ENCODE measurements at regions not wholly inside any gene's neighbourhood (a gene's known extent, or its start where the extent isn't known, plus 50 kb on each side); places are given as distances from the start of the nearest gene placed in this dataset.

DNA sequence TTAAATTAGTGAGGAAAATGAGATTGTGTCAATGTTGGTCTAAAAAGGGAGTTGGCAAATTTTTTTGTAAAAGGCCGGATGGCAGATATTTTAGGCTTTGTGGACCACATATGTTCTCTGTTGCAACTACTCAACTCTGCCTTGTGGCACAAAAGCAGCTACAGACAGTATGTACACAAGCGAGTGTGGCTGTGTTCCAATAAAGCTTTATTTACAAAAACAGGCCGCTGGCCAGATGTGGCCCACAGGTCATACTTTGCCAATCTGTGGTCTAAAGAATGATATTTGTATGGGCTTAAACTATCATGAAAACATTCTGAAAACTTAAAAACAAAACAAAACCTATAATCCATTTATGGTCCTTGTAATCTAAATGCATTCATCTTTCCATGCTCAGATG lies 228.3 kb downstream of the CLIC5 start:
- no peak overlapping the region for H2AFZ ChIP-seq (ENCODE audit: low read depth, low read length)
- H4K20me1 ChIP-seq (ENCODE audit: insufficient read depth), result no peaks in the 10 kb centered on the region
- H3K36me3 ChIP-seq (ENCODE audit: insufficient read depth, low read length), result no peaks in the 10 kb centered on the region
- H3K27ac ChIP-seq (ENCODE audit: low read length), result no peak overlapping the region
- H3K9me3 ChIP-seq (ENCODE audit: low read length), result no peaks in the 10 kb centered on the region
- peaks cover 31% of the 10 kb centered on the region for H3K27me3 ChIP-seq (ENCODE audit: insufficient read depth, low read depth, low read length)
- H3K4me3 ChIP-seq (ENCODE audit: low read length), result no peak overlapping the region
- H3K79me2 ChIP-seq (replicated peaks; ENCODE audit: insufficient read depth, low read length), result no peaks in the 10 kb centered on the region
- no peak overlapping the region for H3K9ac ChIP-seq (ENCODE audit: low read length)
- no peaks in the 10 kb centered on the region for H3K9me2 ChIP-seq (ENCODE audit: insufficient read depth, low read length)
- no peak overlapping the region for H3K4me2 ChIP-seq (ENCODE audit: low read length)
- no peaks in the 10 kb centered on the region for H3F3A ChIP-seq (ENCODE audit: insufficient read depth, low read length, poor library complexity, severe bottlenecking)
- TF ChIP-seq EZH2 (IDR thresholded peaks at IDR 0.05; ENCODE audit: borderline replicate concordance, insufficient read depth, low read length, poor library complexity, severe bottlenecking) (no peak), SMC3 (conservative IDR thresholded peaks at IDR 0.05; ENCODE audit: poor library complexity) (no peak), POLR2AphosphoS5 (IDR thresholded peaks at IDR 0.05) (no peak), TAF1 (IDR thresholded peaks at IDR 0.05; ENCODE audit: low read depth) (no peak), CTCF (IDR thresholded peaks at IDR 0.05; ENCODE audit: poor library complexity, severe bottlenecking) (no peak), RAD21 (conservative IDR thresholded peaks at IDR 0.05) (no peak)
- TF ChIP-seq, protein P1, sequence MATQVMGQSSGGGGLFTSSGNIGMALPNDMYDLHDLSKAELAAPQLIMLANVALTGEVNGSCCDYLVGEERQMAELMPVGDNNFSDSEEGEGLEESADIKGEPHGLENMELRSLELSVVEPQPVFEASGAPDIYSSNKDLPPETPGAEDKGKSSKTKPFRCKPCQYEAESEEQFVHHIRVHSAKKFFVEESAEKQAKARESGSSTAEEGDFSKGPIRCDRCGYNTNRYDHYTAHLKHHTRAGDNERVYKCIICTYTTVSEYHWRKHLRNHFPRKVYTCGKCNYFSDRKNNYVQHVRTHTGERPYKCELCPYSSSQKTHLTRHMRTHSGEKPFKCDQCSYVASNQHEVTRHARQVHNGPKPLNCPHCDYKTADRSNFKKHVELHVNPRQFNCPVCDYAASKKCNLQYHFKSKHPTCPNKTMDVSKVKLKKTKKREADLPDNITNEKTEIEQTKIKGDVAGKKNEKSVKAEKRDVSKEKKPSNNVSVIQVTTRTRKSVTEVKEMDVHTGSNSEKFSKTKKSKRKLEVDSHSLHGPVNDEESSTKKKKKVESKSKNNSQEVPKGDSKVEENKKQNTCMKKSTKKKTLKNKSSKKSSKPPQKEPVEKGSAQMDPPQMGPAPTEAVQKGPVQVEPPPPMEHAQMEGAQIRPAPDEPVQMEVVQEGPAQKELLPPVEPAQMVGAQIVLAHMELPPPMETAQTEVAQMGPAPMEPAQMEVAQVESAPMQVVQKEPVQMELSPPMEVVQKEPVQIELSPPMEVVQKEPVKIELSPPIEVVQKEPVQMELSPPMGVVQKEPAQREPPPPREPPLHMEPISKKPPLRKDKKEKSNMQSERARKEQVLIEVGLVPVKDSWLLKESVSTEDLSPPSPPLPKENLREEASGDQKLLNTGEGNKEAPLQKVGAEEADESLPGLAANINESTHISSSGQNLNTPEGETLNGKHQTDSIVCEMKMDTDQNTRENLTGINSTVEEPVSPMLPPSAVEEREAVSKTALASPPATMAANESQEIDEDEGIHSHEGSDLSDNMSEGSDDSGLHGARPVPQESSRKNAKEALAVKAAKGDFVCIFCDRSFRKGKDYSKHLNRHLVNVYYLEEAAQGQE (IDR thresholded peaks at IDR 0.05; ENCODE audit: borderline replicate concordance), result no peak

- Histone ChIP-seq H3K27me3 (ENCODE audit: insufficient read depth, low read depth, low read length) (peaks cover 31% of the 10 kb centered on the region), H3K4me3 (ENCODE audit: low read length) (no peak overlapping the region), H3K79me2 (replicated peaks; ENCODE audit: insufficient read depth, low read length) (no peaks in the 10 kb centered on the region), H3K4me2 (ENCODE audit: low read length) (no peak overlapping the region), H3K9me2 (ENCODE audit: insufficient read depth, low read length) (no peaks in the 10 kb centered on the region), H4K20me1 (ENCODE audit: insufficient read depth) (no peaks in the 10 kb centered on the region), H2AFZ (ENCODE audit: low read depth, low read length) (no peak overlapping the region), H3K27ac (ENCODE audit: low read length) (no peak overlapping the region), H3K9me3 (ENCODE audit: low read length) (no peaks in the 10 kb centered on the region), H3K9ac (ENCODE audit: low read length) (no peak overlapping the region), H3F3A (ENCODE audit: insufficient read depth, low read length, poor library complexity, severe bottlenecking) (no peaks in the 10 kb centered on the region), H3K36me3 (ENCODE audit: insufficient read depth, low read length) (no peaks in the 10 kb centered on the region)
- TF ChIP-seq, protein P1 (IDR thresholded peaks at IDR 0.05; ENCODE audit: borderline replicate concordance), result no peak
These were observed 229.3 kb downstream of the CLIC5 start for GRCh38 chr6:45786355-45786781.
